HUES48 (cell line): ENCODE measurements at regions not wholly inside any gene's neighbourhood (a gene's known extent, or its start where the extent isn't known, plus 50 kb on each side); places are given as distances from the start of the nearest gene placed in this dataset.

Experiments used
- H3K27ac ChIP-seq: one replicate; pipeline ENCODE4 v1.7.0; 2013; ENCODE audit warnings: low read depth, low read length, inconsistent platforms
- H3K27me3 ChIP-seq: 2 replicates; pipeline ENCODE4 v1.6.1; 2013; ENCODE audit warnings: mild to moderate bottlenecking, low read length; ENCODE audit not compliant: control insufficient read depth, insufficient read depth
- H3K36me3 ChIP-seq: 2 replicates; pipeline ENCODE4 v1.6.1; 2013; ENCODE audit warnings: low read length; ENCODE audit not compliant: control insufficient read depth, insufficient read depth
- H3K4me1 ChIP-seq: 2 replicates; pipeline ENCODE4 v1.6.1; 2013; ENCODE audit warnings: mild to moderate bottlenecking, low read length; ENCODE audit not compliant: control insufficient read depth, insufficient read depth
- H3K4me3 ChIP-seq: 2 replicates; pipeline ENCODE4 v1.5.1; 2013; ENCODE audit warnings: mild to moderate bottlenecking, low read depth, low read length
- H3K9ac ChIP-seq: 2 replicates; pipeline ENCODE4 v1.6.1; 2013; ENCODE audit warnings: mild to moderate bottlenecking, low read depth, low read length, moderate library complexity
- H3K9me3 ChIP-seq: 2 replicates; pipeline ENCODE4 v1.6.1; 2013; ENCODE audit warnings: low read length; ENCODE audit not compliant: control insufficient read depth, insufficient read depth

- Histone ChIP-seq H3K9me3 (peaks cover 7% of the 10 kb centered on the region; the same call in 1 of the 2 replicates), H3K36me3 (no peaks in the 10 kb centered on the region), H3K9ac (no peak overlapping the region)
Measured at GRCh38 chr13:58399263-58399662, 767.7 kb downstream of the PCDH17 start.

DNA sequence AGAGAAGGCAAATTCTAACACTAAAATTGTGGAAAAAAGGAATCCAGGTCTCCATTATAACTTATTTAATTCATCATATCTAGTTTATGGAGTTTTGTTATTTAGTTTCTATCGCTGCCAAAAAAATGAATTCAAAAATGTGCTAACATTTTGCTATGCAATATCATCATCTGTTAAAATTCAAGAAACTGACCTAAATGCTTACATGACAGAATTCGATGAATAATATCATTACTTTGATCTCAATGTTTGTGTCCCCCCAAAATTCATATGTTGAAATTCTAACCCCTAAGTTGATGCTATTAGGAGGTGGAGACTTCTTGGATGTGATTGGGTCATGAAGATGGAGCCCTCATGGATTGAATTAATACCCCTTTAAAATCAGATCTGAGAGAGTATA lies 775.0 kb downstream of the PCDH17 start:
- Histone ChIP-seq H3K9me3 (no peaks in the 10 kb centered on the region), H3K9ac (no peak overlapping the region), H3K27me3 (no peaks in the 10 kb centered on the region), H3K27ac (no peak overlapping the region), H3K4me3 (no peak overlapping the region), H3K4me1 (no peaks in the 10 kb centered on the region), H3K36me3 (no peaks in the 10 kb centered on the region)

More at GRCh38 chr13:58399263-58399662, 767.7 kb downstream of the PCDH17 start:
- H3K4me1 ChIP-seq, result no peaks in the 10 kb centered on the region
- no peak overlapping the region for H3K27ac ChIP-seq
- H3K4me3 ChIP-seq, result no peak overlapping the region
- no peaks in the 10 kb centered on the region for H3K27me3 ChIP-seq

DNA sequence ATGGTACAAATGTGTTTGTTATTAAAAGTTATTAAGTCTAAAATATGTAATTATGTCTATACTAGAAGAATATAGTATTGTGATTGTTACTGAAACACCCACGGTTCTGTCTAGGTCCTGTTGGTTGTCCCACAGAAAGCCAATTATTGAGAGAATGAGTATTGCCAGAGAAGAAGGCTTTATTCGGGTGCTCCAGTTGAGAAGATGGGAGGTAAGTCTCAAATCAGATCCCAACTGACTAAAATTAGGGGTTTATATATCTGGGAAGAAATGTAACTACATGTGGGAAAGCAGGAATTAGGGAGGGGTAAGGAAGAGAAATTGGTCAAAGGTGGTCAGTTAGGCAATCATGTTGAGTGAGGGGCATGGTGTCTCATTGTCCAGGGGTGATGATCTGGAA lies 798.4 kb downstream of the PCDH17 start:
- Histone ChIP-seq H3K27ac (no peak overlapping the region), H3K9ac (no peak overlapping the region), H3K4me1 (no peaks in the 10 kb centered on the region), H3K36me3 (no peaks in the 10 kb centered on the region), H3K4me3 (no peak overlapping the region), H3K9me3 (peaks cover 13% of the 10 kb centered on the region), H3K27me3 (no peaks in the 10 kb centered on the region)

DNA sequence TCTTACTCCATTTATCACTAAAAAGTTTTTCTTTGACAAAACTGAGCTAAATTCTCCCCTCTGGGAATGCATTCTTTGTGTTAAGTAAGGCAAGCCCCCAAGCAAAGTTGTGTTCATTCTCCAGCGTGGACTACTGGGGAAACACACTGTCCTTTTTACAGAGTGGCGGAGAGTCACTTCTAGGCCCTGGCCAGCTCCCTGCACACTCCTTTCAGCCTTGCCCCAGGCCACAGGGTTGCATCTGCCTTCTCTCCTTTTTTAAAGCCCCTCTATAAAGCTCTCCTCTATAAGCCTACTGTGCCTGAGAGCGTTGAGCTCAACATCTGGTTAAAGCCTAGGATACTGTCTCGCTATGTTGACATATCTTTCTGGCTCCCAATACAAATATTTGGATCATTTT lies 803.4 kb downstream of the PCDH17 start:
- Histone ChIP-seq H3K27me3 (no peaks in the 10 kb centered on the region), H3K4me1 (no peaks in the 10 kb centered on the region), H3K36me3 (no peaks in the 10 kb centered on the region), H3K27ac (no peak overlapping the region), H3K9ac (no peak overlapping the region), H3K9me3 (peaks cover 5% of the 10 kb centered on the region; the same call in 1 of the 2 replicates), H3K4me3 (no peak overlapping the region)

DNA sequence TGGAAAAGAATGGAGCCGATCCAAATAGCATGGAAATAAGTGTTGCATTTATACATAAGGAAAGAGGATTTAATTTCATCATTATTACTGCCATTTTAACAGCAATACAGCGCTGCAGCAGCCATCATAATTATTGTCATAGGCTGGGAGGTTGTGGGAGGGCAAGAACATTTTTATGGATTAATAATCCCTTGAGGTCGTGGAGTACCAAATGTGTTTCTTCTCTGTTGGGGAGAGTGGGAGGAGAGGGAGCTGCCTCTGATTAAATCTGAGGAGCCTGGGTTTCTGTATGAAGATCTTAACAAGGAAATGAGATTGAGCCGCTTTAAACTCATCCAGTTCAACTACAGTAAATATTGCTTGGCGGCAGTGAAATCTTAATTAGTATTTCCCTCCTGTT lies 805.9 kb downstream of the PCDH17 start:
- H3K27me3 ChIP-seq, result no peaks in the 10 kb centered on the region
- 0 out of 2 replicates have a peak, but pooled peaks cover 4% of the 10 kb centered on the region for H3K4me1 ChIP-seq

DNA sequence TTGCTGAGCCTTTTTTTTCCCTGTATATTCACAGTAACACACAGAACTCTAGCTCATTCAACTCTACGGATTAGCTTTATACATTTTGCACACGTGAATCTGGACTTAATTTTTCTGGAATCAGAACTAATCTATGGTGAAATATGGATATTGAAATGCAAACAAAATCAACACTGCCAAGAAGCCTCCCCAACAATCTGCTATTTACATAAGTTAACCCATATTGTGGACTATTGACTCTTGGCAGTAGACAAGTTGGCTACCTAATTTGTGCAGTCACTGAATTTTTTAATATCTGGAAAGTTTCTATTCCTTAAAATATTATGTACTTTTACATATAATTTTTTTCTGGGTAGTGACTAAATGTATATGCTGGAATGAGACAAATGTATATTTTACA lies 815.4 kb downstream of the PCDH17 start:
- no peak overlapping the region for H3K27ac ChIP-seq
- peaks cover 23% of the 10 kb centered on the region for H3K27me3 ChIP-seq
- no peak overlapping the region for H3K4me3 ChIP-seq
- H3K9ac ChIP-seq, result no peak overlapping the region
- no peaks in the 10 kb centered on the region for H3K9me3 ChIP-seq
- H3K36me3 ChIP-seq, result no peaks in the 10 kb centered on the region
- peaks cover 3% of the 10 kb centered on the region; the same call in 1 of the 2 replicates for H3K4me1 ChIP-seq

More for the DNA sequence above, 805.9 kb downstream of the PCDH17 start:
- Histone ChIP-seq H3K9ac (no peak overlapping the region), H3K4me3 (no peak overlapping the region), H3K27ac (no peak overlapping the region), H3K9me3 (no peaks in the 10 kb centered on the region), H3K36me3 (no peaks in the 10 kb centered on the region)

DNA sequence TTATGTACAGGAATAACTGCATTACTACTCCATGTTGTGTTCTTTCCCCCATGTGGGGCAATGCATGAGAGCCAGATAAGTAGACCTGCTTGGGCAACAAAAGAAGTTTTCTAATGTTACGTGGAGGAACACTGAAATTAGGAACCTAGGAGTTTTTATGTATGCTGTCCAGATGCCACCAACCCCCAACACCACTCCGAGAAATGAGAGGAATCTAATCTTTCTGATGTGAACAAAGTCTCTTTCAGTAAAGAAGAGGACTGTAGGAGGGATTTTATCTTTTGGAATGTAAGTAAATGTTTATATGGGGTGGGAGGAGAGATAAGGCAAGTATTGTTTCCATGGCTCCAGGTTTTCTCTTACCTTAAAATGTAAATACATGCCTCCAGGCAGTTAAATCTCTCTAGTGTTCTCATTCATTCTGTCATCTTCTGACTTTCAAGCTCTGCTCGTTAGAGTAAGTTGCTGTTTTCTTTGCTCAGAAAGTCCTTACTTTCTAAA lies 820.6 kb downstream of the PCDH17 start:
- Histone ChIP-seq H3K9ac (no peak overlapping the region), H3K36me3 (no peaks in the 10 kb centered on the region), H3K4me3 (no peak overlapping the region), H3K27me3 (peaks cover 44% of the 10 kb centered on the region), H3K9me3 (no peaks in the 10 kb centered on the region), H3K27ac (peak overlapping the region; percentile 53), H3K4me1 (peaks cover 6% of the 10 kb centered on the region; the same call in 1 of the 2 replicates)

DNA sequence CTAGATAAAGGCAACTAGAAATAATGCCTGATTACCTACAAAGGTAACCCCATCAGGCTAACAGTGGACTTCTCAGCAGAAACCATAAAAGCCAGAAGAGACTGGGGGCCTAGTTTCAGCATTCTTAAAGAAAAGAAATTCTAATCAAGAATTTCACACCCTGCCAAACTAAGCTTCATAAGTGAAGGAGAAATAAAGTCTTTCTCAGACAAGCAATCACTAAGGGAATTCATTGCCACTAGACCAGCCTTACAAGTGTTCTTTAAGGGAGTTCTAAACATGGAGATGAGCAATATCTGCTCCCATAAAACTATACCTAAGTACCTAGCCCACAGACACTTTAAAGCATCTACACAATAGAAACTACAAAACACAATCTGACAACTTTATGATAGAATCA lies 823.5 kb downstream of the PCDH17 start:
- Histone ChIP-seq H3K27me3 (peaks cover 38% of the 10 kb centered on the region), H3K27ac (no peak overlapping the region), H3K4me3 (no peak overlapping the region), H3K9me3 (no peaks in the 10 kb centered on the region), H3K4me1 (peaks cover 6% of the 10 kb centered on the region; the same call in 1 of the 2 replicates), H3K9ac (no peak overlapping the region), H3K36me3 (no peaks in the 10 kb centered on the region)

- Histone ChIP-seq H3K9me3 (no peaks in the 10 kb centered on the region), H3K36me3 (no peaks in the 10 kb centered on the region), H3K9ac (no peak overlapping the region), H3K4me3 (no peak overlapping the region), H3K27me3 (no peaks in the 10 kb centered on the region), H3K27ac (no peak overlapping the region), H3K4me1 (no peaks in the 10 kb centered on the region)
Measured at GRCh38 chr13:58461217-58461616, 829.7 kb downstream of the PCDH17 start.

DNA sequence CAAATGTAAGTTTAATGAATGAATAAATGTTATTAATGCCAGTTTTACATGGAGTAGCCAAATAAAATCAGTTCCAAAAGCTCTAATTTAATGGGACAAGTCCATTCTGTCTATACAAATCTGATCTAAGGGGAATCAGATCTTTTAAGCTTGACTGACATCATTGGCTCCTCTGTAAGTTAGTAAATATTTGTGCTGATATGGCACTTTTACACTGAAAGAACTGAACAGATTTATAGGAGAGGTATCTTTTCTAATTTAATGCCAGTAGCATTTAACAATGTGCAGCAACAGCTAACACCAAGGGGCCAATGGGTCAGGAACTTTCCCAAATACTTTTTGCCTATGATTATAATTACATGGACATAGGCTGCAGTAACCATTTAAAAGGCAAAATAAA lies 832.3 kb downstream of the PCDH17 start:
- Histone ChIP-seq H3K4me3 (no peak overlapping the region), H3K36me3 (no peaks in the 10 kb centered on the region), H3K9ac (no peak overlapping the region), H3K4me1 (no peaks in the 10 kb centered on the region), H3K27me3 (no peaks in the 10 kb centered on the region), H3K9me3 (no peaks in the 10 kb centered on the region), H3K27ac (no peak overlapping the region)

- Histone ChIP-seq H3K4me3 (no peak overlapping the region), H3K27ac (no peak overlapping the region)
Measured at GRCh38 chr13:58467176-58467575, 835.6 kb downstream of the PCDH17 start.

More at GRCh38 chr13:58467176-58467575, 835.6 kb downstream of the PCDH17 start:
- Histone ChIP-seq H3K9ac (no peak overlapping the region), H3K4me1 (no peaks in the 10 kb centered on the region), H3K9me3 (no peaks in the 10 kb centered on the region), H3K36me3 (no peaks in the 10 kb centered on the region), H3K27me3 (no peaks in the 10 kb centered on the region)
